ENCODE measurements at regions not wholly inside any gene's neighbourhood (a gene's known extent, or its start where the extent isn't known, plus 50 kb on each side); places are given as distances from the start of the nearest gene placed in this dataset.

DNA sequence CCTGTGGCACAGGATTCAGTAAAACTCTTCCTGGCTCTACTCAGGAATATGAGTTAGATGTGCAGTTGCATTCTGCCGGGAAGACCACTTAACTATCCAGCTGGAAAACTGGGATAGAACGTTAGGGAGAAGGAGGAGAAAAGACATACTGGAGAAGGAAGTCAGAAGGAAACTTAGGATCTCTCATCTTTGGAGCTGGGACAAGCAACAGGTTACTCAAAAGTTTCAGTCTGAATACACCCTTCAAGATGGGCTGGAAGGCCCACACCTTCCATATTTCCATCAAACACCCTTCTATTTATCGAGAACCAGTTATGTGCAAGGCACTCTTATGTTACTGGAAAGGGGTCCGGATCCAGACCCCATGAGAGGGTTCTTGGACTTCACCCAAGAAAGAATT, 440.4 kb upstream of the NRP1 start:
- no peak for DNase-seq (ENCODE audit: low read depth in 1 of 2, low spot score in 1 of 2)
- no peaks in the 10 kb centered on the region for H3K27me3 ChIP-seq (ENCODE audit: insufficient read depth, poor library complexity, severe bottlenecking)
- H3K4me3 ChIP-seq (replicated peaks; ENCODE audit: insufficient read depth, low read length) = no peak overlapping the region
- TF ChIP-seq, protein P1, sequence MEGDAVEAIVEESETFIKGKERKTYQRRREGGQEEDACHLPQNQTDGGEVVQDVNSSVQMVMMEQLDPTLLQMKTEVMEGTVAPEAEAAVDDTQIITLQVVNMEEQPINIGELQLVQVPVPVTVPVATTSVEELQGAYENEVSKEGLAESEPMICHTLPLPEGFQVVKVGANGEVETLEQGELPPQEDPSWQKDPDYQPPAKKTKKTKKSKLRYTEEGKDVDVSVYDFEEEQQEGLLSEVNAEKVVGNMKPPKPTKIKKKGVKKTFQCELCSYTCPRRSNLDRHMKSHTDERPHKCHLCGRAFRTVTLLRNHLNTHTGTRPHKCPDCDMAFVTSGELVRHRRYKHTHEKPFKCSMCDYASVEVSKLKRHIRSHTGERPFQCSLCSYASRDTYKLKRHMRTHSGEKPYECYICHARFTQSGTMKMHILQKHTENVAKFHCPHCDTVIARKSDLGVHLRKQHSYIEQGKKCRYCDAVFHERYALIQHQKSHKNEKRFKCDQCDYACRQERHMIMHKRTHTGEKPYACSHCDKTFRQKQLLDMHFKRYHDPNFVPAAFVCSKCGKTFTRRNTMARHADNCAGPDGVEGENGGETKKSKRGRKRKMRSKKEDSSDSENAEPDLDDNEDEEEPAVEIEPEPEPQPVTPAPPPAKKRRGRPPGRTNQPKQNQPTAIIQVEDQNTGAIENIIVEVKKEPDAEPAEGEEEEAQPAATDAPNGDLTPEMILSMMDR (IDR thresholded peaks at IDR 0.05; ENCODE audit: insufficient read depth, low read length) = no peak
- no peak for TF ChIP-seq POLR2AphosphoS5 (IDR thresholded peaks at IDR 0.05; ENCODE audit: low read depth)
- no peak for TF ChIP-seq GABPA (IDR thresholded peaks at IDR 0.05; ENCODE audit: low read depth)
- TF ChIP-seq SPI1 (IDR thresholded peaks at IDR 0.05; ENCODE audit: borderline replicate concordance, low read depth) = no peak
- TF ChIP-seq, protein P2, sequence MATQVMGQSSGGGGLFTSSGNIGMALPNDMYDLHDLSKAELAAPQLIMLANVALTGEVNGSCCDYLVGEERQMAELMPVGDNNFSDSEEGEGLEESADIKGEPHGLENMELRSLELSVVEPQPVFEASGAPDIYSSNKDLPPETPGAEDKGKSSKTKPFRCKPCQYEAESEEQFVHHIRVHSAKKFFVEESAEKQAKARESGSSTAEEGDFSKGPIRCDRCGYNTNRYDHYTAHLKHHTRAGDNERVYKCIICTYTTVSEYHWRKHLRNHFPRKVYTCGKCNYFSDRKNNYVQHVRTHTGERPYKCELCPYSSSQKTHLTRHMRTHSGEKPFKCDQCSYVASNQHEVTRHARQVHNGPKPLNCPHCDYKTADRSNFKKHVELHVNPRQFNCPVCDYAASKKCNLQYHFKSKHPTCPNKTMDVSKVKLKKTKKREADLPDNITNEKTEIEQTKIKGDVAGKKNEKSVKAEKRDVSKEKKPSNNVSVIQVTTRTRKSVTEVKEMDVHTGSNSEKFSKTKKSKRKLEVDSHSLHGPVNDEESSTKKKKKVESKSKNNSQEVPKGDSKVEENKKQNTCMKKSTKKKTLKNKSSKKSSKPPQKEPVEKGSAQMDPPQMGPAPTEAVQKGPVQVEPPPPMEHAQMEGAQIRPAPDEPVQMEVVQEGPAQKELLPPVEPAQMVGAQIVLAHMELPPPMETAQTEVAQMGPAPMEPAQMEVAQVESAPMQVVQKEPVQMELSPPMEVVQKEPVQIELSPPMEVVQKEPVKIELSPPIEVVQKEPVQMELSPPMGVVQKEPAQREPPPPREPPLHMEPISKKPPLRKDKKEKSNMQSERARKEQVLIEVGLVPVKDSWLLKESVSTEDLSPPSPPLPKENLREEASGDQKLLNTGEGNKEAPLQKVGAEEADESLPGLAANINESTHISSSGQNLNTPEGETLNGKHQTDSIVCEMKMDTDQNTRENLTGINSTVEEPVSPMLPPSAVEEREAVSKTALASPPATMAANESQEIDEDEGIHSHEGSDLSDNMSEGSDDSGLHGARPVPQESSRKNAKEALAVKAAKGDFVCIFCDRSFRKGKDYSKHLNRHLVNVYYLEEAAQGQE (IDR thresholded peaks at IDR 0.05; ENCODE audit: insufficient replicate concordance, low read depth) = no peak
- no peak overlapping the region for H3K27ac ChIP-seq (replicated peaks)

DNA sequence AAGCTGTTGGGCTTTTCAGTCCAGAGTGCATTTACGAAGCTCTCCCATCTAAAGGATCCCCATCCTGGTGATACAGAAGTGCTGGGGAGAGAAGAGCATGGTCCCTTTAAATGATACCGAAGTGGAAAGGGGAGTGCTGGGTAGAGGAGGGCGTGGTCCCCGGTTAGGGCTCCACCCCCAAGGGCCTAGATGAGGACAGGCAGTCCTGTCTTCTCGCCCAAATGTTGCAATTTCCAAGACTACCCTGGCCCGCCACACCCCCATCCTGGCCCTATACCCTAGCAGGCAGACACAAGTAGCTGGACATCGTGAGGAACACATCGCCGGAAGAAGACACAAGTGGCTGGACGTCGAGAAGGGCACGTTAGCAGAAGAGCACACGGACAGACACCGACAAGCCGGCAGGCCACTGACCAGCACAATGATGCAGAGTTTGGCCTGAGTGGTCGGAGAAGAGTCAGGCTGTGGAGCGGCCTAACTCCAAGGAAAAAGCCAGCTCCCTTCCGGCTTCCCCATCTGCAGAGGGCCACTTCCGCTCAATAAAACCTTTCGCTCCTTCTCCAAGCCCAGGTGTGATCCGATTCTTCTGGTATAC, 439.5 kb upstream of the NRP1 start:
- no peak for DNase-seq (ENCODE audit: low read depth in 1 of 2, low spot score in 1 of 2)
- Histone ChIP-seq H3K27ac (replicated peaks) (no peak overlapping the region), H3K4me3 (replicated peaks; ENCODE audit: insufficient read depth, low read length) (no peak overlapping the region), H3K27me3 (ENCODE audit: insufficient read depth, poor library complexity, severe bottlenecking) (no peaks in the 10 kb centered on the region)
- no peak for TF ChIP-seq SPI1 (IDR thresholded peaks at IDR 0.05; ENCODE audit: borderline replicate concordance, low read depth)
- TF ChIP-seq, protein P1 (IDR thresholded peaks at IDR 0.05; ENCODE audit: insufficient read depth, low read length) = no peak
- TF ChIP-seq POLR2AphosphoS5 (IDR thresholded peaks at IDR 0.05; ENCODE audit: low read depth) = no peak
- TF ChIP-seq, protein P2 (IDR thresholded peaks at IDR 0.05; ENCODE audit: insufficient replicate concordance, low read depth) = no peak
- no peak for TF ChIP-seq GABPA (IDR thresholded peaks at IDR 0.05; ENCODE audit: low read depth)

DNA sequence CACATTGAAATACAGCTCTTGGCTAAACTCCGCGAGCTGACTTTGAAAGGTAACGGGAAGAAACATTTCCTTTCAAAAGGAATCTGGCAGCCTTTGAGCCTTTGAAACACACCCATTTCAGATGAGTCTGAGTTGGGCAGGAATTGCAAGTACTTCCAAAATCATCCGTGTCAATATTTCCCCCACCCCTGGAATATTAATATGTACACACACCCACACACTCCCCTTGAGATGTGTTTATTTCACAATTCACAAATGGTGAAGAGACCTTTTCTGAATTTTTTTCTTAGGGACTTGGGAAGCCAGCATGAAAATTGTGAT, 438.7 kb upstream of the NRP1 start:
- Histone ChIP-seq H3K27ac (replicated peaks) (no peak overlapping the region), H3K27me3 (ENCODE audit: insufficient read depth, poor library complexity, severe bottlenecking) (no peaks in the 10 kb centered on the region), H3K4me3 (replicated peaks; ENCODE audit: insufficient read depth, low read length) (no peak overlapping the region)
- no peak for DNase-seq (ENCODE audit: low read depth in 1 of 2, low spot score in 1 of 2)
- no peak for TF ChIP-seq POLR2AphosphoS5 (IDR thresholded peaks at IDR 0.05; ENCODE audit: low read depth)
- TF ChIP-seq, protein P2 (IDR thresholded peaks at IDR 0.05; ENCODE audit: insufficient replicate concordance, low read depth) = no peak
- no peak for TF ChIP-seq GABPA (IDR thresholded peaks at IDR 0.05; ENCODE audit: low read depth)
- TF ChIP-seq, protein P1 (IDR thresholded peaks at IDR 0.05; ENCODE audit: insufficient read depth, low read length) = no peak
- TF ChIP-seq SPI1 (IDR thresholded peaks at IDR 0.05; ENCODE audit: borderline replicate concordance, low read depth) = no peak

All from HL-60 (cell line).